B cell (primary cell): ENCODE measurements at regions not wholly inside any gene's neighbourhood (a gene's known extent, or its start where the extent isn't known, plus 50 kb on each side); places are given as distances from the start of the nearest gene placed in this dataset.

Experiments used
- ATAC-seq: fragments of 200-7000 bp; cut with Tn5 transposase; one replicate; pipeline ENCODE4 v1.10.0; 2021; ENCODE audit warnings: low read depth, mild to moderate bottlenecking, moderate number of reproducible peaks, moderate library complexity
- CTCF ChIA-PET: fragments of 350-600 bp; sonication (Branson Sonifier 250); formaldehyde crosslinking; loops from one replicate; lab custom pipeline; 2021; ENCODE audit warnings: antibody characterized with exemption, inconsistent platforms; lab: Charles Lee
- POLR2A ChIA-PET: fragments of 350-600 bp; sonication (Branson Sonifier 250); formaldehyde crosslinking; loops from one replicate; lab custom pipeline; 2021; ENCODE audit warnings: antibody characterized with exemption; lab: Charles Lee
- DNase-seq: peaks from one replicate; pipeline ENCODE4 v3.0.0; 2013
- H2AFZ ChIP-seq: 2 replicates; pipeline ENCODE4 v1.6.1; 2012; ENCODE audit warnings: mild to moderate bottlenecking, low read depth, low read length; ENCODE audit not compliant: insufficient read depth, poor library complexity, severe bottlenecking
- H3K27ac ChIP-seq, 2 donors: 1 replicate in 1 of 2; 2 replicates in 1 of 2; pipeline ENCODE4 v1.5.1; 2012 to 2013; ENCODE audit warnings: low read length in 2 of 2, mild to moderate bottlenecking in 2 of 2, moderate library complexity in 1 of 2
- H3K27me3 ChIP-seq, 4 experiments: fragments of 200-600 bp in 1 of 4; sonication (generic) in 1 of 4; replicated peaks in 1 of 4; 1 replicate in 2 of 4; 2 replicates in 2 of 4; pipeline versions ENCODE4 v1.6.1 to v1.7.0; 2013 to 2016; ENCODE audit warnings: low read length in 3 of 4, mild to moderate bottlenecking in 2 of 4, mixed read lengths in 1 of 4, moderate library complexity in 1 of 4; ENCODE audit not compliant: insufficient read depth in 4 of 4, control insufficient read depth in 3 of 4; ENCODE audit errors: control extremely low read depth in 1 of 4
- H3K36me3 ChIP-seq, 2 experiments: replicated peaks in 1 of 2; 1 replicate in 1 of 2; 2 replicates in 1 of 2; pipeline versions ENCODE4 v1.6.1 to v1.7.1; 2013; ENCODE audit warnings: low read length in 1 of 2; ENCODE audit not compliant: insufficient read depth in 2 of 2, control insufficient read depth in 1 of 2; ENCODE audit errors: control extremely low read depth in 1 of 2, extremely low read depth in 1 of 2
- H3K4me1 ChIP-seq, 2 donors: fragments of 200-600 bp in 1 of 2; sonication (generic) in 1 of 2; 1 replicate in 1 of 2; 2 replicates in 1 of 2; pipeline versions ENCODE4 v1.5.1 to v1.6.1; 2013 to 2017; ENCODE audit warnings: low read length in 2 of 2; ENCODE audit not compliant: control insufficient read depth in 2 of 2, insufficient read depth in 2 of 2
- H3K4me2 ChIP-seq: replicated peaks from 2 replicates; pipeline ENCODE3; 2012; ENCODE audit warnings: mild to moderate bottlenecking, low read depth, low read length; ENCODE audit not compliant: poor library complexity, severe bottlenecking
- H3K4me3 ChIP-seq, 5 experiments: fragments of 200-600 bp in 1 of 5; sonication (generic) in 1 of 5; 1 replicate in 3 of 5; 2 replicates in 2 of 5; pipeline versions ENCODE4 v1.5.1 to v1.7.0; 2011 to 2016; ENCODE audit warnings: low read length in 4 of 5, mild to moderate bottlenecking in 4 of 5, low read depth in 2 of 5, control low read depth in 1 of 5, moderate library complexity in 1 of 5; ENCODE audit not compliant: insufficient read depth in 1 of 5; ENCODE audit errors: control extremely low read depth in 1 of 5, extremely low read depth in 1 of 5
- H3K79me2 ChIP-seq: fragments of 200-600 bp; sonication (generic); one replicate; pipeline ENCODE4 v1.6.0; 2016; ENCODE audit warnings: low read length; ENCODE audit not compliant: control insufficient read depth, insufficient read depth
- H3K9ac ChIP-seq: fragments of 200-600 bp; sonication (generic); 2 replicates; pipeline ENCODE4 v1.6.1; 2017; ENCODE audit warnings: mild to moderate bottlenecking, low read length, moderate library complexity
- H3K9me3 ChIP-seq, 3 donors: one replicate each; pipeline versions ENCODE4 v1.6.1 to v1.7.1; 2013; ENCODE audit warnings: low read length in 2 of 3; ENCODE audit not compliant: control insufficient read depth in 2 of 3, insufficient read depth in 1 of 3; ENCODE audit errors: control extremely low read depth in 1 of 3
- H4K20me1 ChIP-seq: 2 replicates; pipeline ENCODE4 v1.6.0; 2012; ENCODE audit warnings: mild to moderate bottlenecking, low read length; ENCODE audit not compliant: insufficient read depth, control insufficient read depth, poor library complexity, severe bottlenecking
- H3K27ac Mint-ChIP-seq: one replicate; pipeline ENCODE4 v1.8.0; 2021; ENCODE audit warnings: mixed read lengths
- H3K27me3 Mint-ChIP-seq: one replicate; pipeline ENCODE4 v1.8.0; 2021; ENCODE audit warnings: mixed read lengths
- H3K4me1 Mint-ChIP-seq: one replicate; pipeline ENCODE4 v1.8.0; 2021; ENCODE audit warnings: mixed read lengths
- H3K4me3 Mint-ChIP-seq: one replicate; pipeline ENCODE4 v1.8.0; 2021; ENCODE audit warnings: mixed read lengths
- H3K9me3 Mint-ChIP-seq: one replicate; pipeline ENCODE4 v1.8.0; 2022; ENCODE audit warnings: mixed read lengths; ENCODE audit not compliant: insufficient read depth
- CTCF ChIP-seq: fragments of 200-600 bp; IDR thresholded peaks from one replicate; pipeline ENCODE4 v1.8.0; 2022; ENCODE audit warnings: antibody characterized with exemption, mild to moderate bottlenecking
- EZH2 ChIP-seq: IDR thresholded peaks from 2 replicates; pipeline ENCODE4 v1.6.1; 2012; ENCODE audit warnings: borderline replicate concordance, low read depth, mild to moderate bottlenecking, moderate library complexity, low read length; ENCODE audit not compliant: insufficient read depth, poor library complexity, severe bottlenecking
- WGBS: methylation state at CpG from one replicate; pipeline ENCODE4 v1.1.5; 2013; ENCODE audit warnings: missing lambda C conversion rate; ENCODE audit not compliant: insufficient coverage; 5-methylcytosine and 5-hydroxymethylcytosine counted together
- intact Hi-C: fragments of 100-400 bp; cut with micrococcal nuclease; formaldehyde crosslinking; loops from one replicate; pipeline ENCODE4 v1.10.0; 2022

- no peak overlapping the region for H3K4me3 Mint-ChIP-seq
- no peaks in the 10 kb centered on the region for H3K9me3 Mint-ChIP-seq
- no CpG with 5 or more reads among the region's 2 CpGs for WGBS
- Histone ChIP-seq H2AFZ (no peak overlapping the region), H3K4me3 (no peak overlapping the region), H3K9me3 (peaks cover 0 to 1% (median 0%) of the 10 kb centered on the region in 3 donors), H3K9ac (no peak overlapping the region), H3K4me2 (no peak overlapping the region), H3K4me1 (peaks cover 0 to 8% of the 10 kb centered on the region in 2 donors), H3K27ac (no peak overlapping the region), H4K20me1 (no peaks in the 10 kb centered on the region), H3K27me3 (no peaks in the 10 kb centered on the region), H3K36me3 (no peaks in the 10 kb centered on the region), H3K79me2 (no peaks in the 10 kb centered on the region)
- ChIA-PET CTCF (no interaction called here), POLR2A (no interaction called here)
- H3K27me3 Mint-ChIP-seq = no peaks in the 10 kb centered on the region
- intact Hi-C loops = no loop called here
- TF ChIP-seq CTCF = no peak
- TF ChIP-seq EZH2 = no peak
- no peak for ATAC-seq
- peaks cover 5% of the 10 kb centered on the region for H3K4me1 Mint-ChIP-seq
- no peak for DNase-seq
- no peak overlapping the region for H3K27ac Mint-ChIP-seq
Observed at GRCh38 chr1:198968866-198969265, 330.0 kb downstream of the PTPRC start.

GRCh38 chr1:198969981-198970380 lies 331.1 kb downstream of the PTPRC start:
- H3K36me3 ChIP-seq = no peaks in the 10 kb centered on the region
- no peak overlapping the region for H3K9ac ChIP-seq
- CTCF ChIA-PET = no interaction called here
- TF ChIP-seq CTCF (no peak), EZH2 (no peak)
- no peak for DNase-seq
- POLR2A ChIA-PET = no interaction called here
- H3K4me3 ChIP-seq = no peak overlapping the region
- H3K27me3 ChIP-seq = no peaks in the 10 kb centered on the region
- intact Hi-C loops = no loop called here
- no peaks in the 10 kb centered on the region for H3K79me2 ChIP-seq
- peaks cover 0 to 8% of the 10 kb centered on the region in 2 donors for H3K4me1 ChIP-seq
- peaks cover 5% of the 10 kb centered on the region for H3K4me1 Mint-ChIP-seq
- no peaks in the 10 kb centered on the region for H4K20me1 ChIP-seq
- no peak overlapping the region for H3K4me3 Mint-ChIP-seq
- WGBS = 88% methylated on average over 1 of the region's 1 CpG
- no peak overlapping the region for H2AFZ ChIP-seq
- no peak overlapping the region for H3K4me2 ChIP-seq
- H3K9me3 Mint-ChIP-seq = no peaks in the 10 kb centered on the region
- no peak for ATAC-seq
- peaks cover 0 to 1% (median 0%) of the 10 kb centered on the region in 3 donors for H3K9me3 ChIP-seq
- H3K27ac Mint-ChIP-seq = no peak overlapping the region
- H3K27ac ChIP-seq = no peak overlapping the region
- H3K27me3 Mint-ChIP-seq = no peaks in the 10 kb centered on the region
